A673 (cell line): ENCODE measurements at regions not wholly inside any gene's neighbourhood (a gene's known extent, or its start where the extent isn't known, plus 50 kb on each side); places are given as distances from the start of the nearest gene placed in this dataset.

Experiments used
- BruUV-seq: library from RNA; stranded (reverse); fragments of 400-500 nt; replicated peaks from 2 replicates; lab custom pipeline; 2021; lab: Mats Ljungman, UMichigan
- CTCF ChIA-PET: fragments of 300-600 bp; sonication (Branson Sonifier 250); formaldehyde crosslinking; loops from one replicate; lab custom pipeline; 2022; ENCODE audit warnings: antibody characterized with exemption; lab: Charles Lee
- POLR2A ChIA-PET: fragments of 300-600 bp; sonication (Branson Sonifier 250); formaldehyde crosslinking; loops from one replicate; lab custom pipeline; 2022; ENCODE audit warnings: antibody characterized with exemption; ENCODE audit not compliant: low non-redundant PET; lab: Charles Lee
- DNase-seq: peaks from one replicate; pipeline ENCODE4 v3.0.0-alpha.2; 2015; ENCODE audit warnings: low spot score
- H3K27ac ChIP-seq: fragments of 200-600 bp; sonication (generic); 2 replicates; pipeline ENCODE4 v1.5.1; 2016; ENCODE audit warnings: mixed run types, low read depth, mild to moderate bottlenecking, mixed read lengths, antibody characterized with exemption, low read length; ENCODE audit not compliant: poor library complexity, severe bottlenecking
- H3K27me3 ChIP-seq: fragments of 200-600 bp; sonication (generic); replicated peaks from 2 replicates; pipeline ENCODE4 v1.6.1; 2017; ENCODE audit warnings: mixed run types, low read depth, mild to moderate bottlenecking, mixed read lengths, antibody characterized with exemption, low read length; ENCODE audit not compliant: insufficient read depth, poor library complexity
- H3K36me3 ChIP-seq: fragments of 200-600 bp; sonication (generic); 2 replicates; pipeline ENCODE4 v1.6.1; 2016; ENCODE audit warnings: mixed run types, mild to moderate bottlenecking, mixed read lengths, antibody characterized with exemption, low read length; ENCODE audit not compliant: insufficient read depth, poor library complexity, severe bottlenecking
- H3K4me1 ChIP-seq: fragments of 200-600 bp; sonication (generic); 2 replicates; pipeline ENCODE4 v1.6.1; 2017; ENCODE audit warnings: mixed run types, mild to moderate bottlenecking, mixed read lengths, antibody characterized with exemption, low read length; ENCODE audit not compliant: insufficient read depth, poor library complexity, severe bottlenecking
- H3K4me3 ChIP-seq: fragments of 200-600 bp; sonication (generic); 2 replicates; pipeline ENCODE4 v1.5.1; 2016; ENCODE audit warnings: low read depth, mixed run types, mild to moderate bottlenecking, mixed read lengths, low read length; ENCODE audit not compliant: poor library complexity, severe bottlenecking
- H3K9me3 ChIP-seq: fragments of 200-600 bp; sonication (generic); 2 replicates; pipeline ENCODE4 v1.6.1; 2016; ENCODE audit warnings: mixed run types, low read depth, mild to moderate bottlenecking, mixed read lengths, antibody characterized with exemption, low read length; ENCODE audit not compliant: poor library complexity, severe bottlenecking
- EZH2 ChIP-seq: fragments of 200-600 bp; sonication (generic); IDR thresholded peaks from 2 replicates; pipeline ENCODE4 v1.6.1; 2017; ENCODE audit warnings: borderline replicate concordance, low read depth, mild to moderate bottlenecking, mixed read lengths, antibody characterized with exemption, low read length; ENCODE audit not compliant: poor library complexity, severe bottlenecking
- intact Hi-C: fragments of 100-400 bp; cut with micrococcal nuclease; formaldehyde crosslinking; loops from one replicate; pipeline ENCODE4 v1.10.0; 2022; ENCODE audit not compliant: unreplicated experiment
- TF ChIP-seq, protein P1 (sequence below): fragments of 300-800, 200-600 bp; sonication (generic); conservative IDR thresholded peaks from 2 replicates; pipeline ENCODE4 v1.5.1; 2017; ENCODE audit warnings: low read depth, mild to moderate bottlenecking, antibody characterized with exemption, low read length, moderate library complexity, mixed read lengths

DNA sequence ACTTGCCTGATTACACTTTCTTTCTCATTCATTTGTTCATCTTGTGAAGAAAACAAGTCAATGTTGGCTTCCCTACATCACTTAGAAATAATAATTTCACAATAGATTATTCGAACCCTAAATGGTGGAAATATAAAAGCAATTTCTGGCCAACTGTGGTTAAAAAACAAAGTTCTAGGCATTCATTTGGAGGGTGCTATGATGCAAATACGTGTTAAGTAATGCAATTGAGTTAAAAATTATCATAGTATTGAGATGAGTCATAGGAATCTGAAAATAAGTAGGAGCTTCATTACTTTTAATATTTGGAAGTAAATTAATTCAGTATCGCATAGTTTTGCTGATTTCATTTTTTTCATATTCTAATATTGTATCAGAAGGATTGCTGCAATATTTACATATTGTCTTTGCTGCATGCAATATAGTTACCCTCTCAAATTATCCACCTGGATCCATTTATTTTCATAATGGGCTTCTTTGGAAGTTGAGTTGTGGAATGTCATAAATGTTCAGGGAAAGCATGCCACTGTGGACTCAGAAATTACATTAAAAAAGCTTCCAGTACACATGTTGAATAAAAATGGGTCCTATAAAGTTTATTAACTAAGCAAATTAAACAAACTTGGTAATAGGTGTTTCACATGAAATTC lies 647.7 kb upstream of the WWC1 start:
- BruUV-seq = TSS peak; percentile 39
- Histone ChIP-seq H3K27me3 (no peaks in the 10 kb centered on the region), H3K4me3 (no peak overlapping the region), H3K27ac (peak overlapping the region; percentile 90), H3K36me3 (no peaks in the 10 kb centered on the region), H3K9me3 (no peaks in the 10 kb centered on the region), H3K4me1 (peaks cover 47% of the 10 kb centered on the region)
- CTCF ChIA-PET = no interaction called here
- no peak for TF ChIP-seq EZH2
- TF ChIP-seq, protein P1, sequence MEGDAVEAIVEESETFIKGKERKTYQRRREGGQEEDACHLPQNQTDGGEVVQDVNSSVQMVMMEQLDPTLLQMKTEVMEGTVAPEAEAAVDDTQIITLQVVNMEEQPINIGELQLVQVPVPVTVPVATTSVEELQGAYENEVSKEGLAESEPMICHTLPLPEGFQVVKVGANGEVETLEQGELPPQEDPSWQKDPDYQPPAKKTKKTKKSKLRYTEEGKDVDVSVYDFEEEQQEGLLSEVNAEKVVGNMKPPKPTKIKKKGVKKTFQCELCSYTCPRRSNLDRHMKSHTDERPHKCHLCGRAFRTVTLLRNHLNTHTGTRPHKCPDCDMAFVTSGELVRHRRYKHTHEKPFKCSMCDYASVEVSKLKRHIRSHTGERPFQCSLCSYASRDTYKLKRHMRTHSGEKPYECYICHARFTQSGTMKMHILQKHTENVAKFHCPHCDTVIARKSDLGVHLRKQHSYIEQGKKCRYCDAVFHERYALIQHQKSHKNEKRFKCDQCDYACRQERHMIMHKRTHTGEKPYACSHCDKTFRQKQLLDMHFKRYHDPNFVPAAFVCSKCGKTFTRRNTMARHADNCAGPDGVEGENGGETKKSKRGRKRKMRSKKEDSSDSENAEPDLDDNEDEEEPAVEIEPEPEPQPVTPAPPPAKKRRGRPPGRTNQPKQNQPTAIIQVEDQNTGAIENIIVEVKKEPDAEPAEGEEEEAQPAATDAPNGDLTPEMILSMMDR = no peak
- intact Hi-C loops = loop anchor here (2.0 kb wide), 1 partner anchor 251 kb away; no protein-coding TSS in a partner anchor
- DNase-seq = peak; percentile 35
- POLR2A ChIA-PET = interaction anchor here (0.7 kb wide), 1 partner anchor 65 kb away, joined by 3 read pairs; no protein-coding TSS in a partner anchor

DNA sequence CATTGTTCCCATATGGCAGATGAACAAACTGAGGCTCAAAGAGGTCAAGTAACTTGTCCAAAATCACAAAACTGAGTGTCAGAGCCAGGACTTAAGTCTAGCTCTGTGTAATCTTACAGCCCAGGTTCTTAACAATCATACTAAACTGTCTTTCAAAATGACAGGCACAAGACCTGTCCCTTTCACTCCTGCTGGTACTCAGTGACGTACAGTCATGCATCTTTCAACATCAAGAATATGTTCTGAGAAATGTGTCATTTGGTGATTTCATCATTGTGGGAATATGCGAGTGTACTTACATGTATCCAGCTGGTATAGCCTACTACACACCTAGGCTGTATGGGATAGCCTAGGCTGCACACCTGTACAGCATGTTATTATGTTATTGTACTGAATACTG lies 646.8 kb upstream of the WWC1 start:
- TF ChIP-seq EZH2 = no peak
- TF ChIP-seq, protein P1 = no peak
- Histone ChIP-seq H3K27me3 (no peaks in the 10 kb centered on the region), H3K4me1 (peaks cover 38% of the 10 kb centered on the region), H3K4me3 (no peak overlapping the region), H3K36me3 (no peaks in the 10 kb centered on the region), H3K9me3 (no peaks in the 10 kb centered on the region), H3K27ac (peak overlapping the region; percentile 90)
- POLR2A ChIA-PET = no interaction called here
- CTCF ChIA-PET = no interaction called here
- intact Hi-C loops = no loop called here
- no TSS peak for BruUV-seq
- no peak for DNase-seq

DNA sequence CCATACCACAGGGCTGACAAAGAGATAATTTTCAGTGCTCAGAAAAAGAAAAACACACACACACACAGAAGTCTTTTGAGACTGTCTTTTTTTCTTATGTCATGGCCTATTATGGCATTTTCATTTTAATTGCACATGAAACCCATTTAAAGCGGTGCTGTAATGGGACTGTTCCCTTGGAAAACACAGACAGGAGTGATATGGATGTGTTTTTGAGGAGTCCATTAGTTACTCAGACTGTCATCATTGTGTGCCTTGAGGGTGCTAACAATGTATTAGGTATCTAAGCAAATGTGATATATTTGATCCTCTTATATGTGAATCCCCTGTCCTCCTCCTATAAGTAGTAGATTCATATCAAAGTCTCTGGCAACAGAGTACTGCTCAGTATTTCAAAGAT lies 642.0 kb upstream of the WWC1 start:
- H3K4me1 ChIP-seq = no peaks in the 10 kb centered on the region
- no peaks in the 10 kb centered on the region for H3K27me3 ChIP-seq
- H3K9me3 ChIP-seq = no peaks in the 10 kb centered on the region
- POLR2A ChIA-PET = no interaction called here
- TF ChIP-seq, protein P1 = no peak
- TF ChIP-seq EZH2 = no peak
- CTCF ChIA-PET = no interaction called here
- no peak overlapping the region for H3K4me3 ChIP-seq
- intact Hi-C loops = no loop called here
- peaks cover 3% of the 10 kb centered on the region for H3K36me3 ChIP-seq
- no peak for DNase-seq
- no TSS peak for BruUV-seq
- no peak overlapping the region for H3K27ac ChIP-seq
